ENCODE measurements at regions not wholly inside any gene's neighbourhood (a gene's known extent, or its start where the extent isn't known, plus 50 kb on each side); places are given as distances from the start of the nearest gene placed in this dataset.

DNA sequence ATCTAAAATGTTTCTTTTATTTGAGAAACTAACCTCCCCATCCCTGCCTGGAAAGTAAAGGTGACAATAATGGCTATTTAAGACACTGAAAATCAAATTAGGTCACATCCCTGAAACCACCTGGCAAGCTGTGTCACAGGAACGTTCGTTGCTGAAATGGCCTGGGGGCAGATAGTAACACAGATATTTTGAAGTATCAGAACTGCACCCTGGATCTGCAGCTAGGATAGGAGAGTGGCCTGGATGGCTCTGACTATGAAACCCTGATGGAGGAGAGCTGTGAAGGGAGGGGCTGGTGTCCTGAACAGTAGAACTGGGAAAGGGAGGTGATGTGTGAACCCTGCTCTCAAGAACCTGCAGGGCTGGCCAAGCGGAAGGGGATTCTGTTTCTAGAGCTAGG is 648.3 kb upstream of the CFAP20DC start:
- H3K36me3 ChIP-seq (ENCODE audit: control insufficient read depth in 2 of 2, insufficient read depth in 2 of 2, low read length in 1 of 2): no peaks in the 10 kb centered on the region
- H3K9me3 ChIP-seq (ENCODE audit: control insufficient read depth in 2 of 2, insufficient read depth in 1 of 2, low read length in 1 of 2): no peaks in the 10 kb centered on the region
- DNase-seq (ENCODE audit: low read depth in 6 of 9, low spot score in 9 of 9): no peak
- H3K4me3 ChIP-seq (ENCODE audit: low read length in 2 of 2): no peak overlapping the region
- H3K4me1 ChIP-seq (ENCODE audit: control insufficient read depth in 2 of 2, insufficient read depth in 2 of 2, low read length in 2 of 2): no peaks in the 10 kb centered on the region
- WGBS: 93% methylated on average over 3 of the region's 3 CpGs
- H3K27ac ChIP-seq (ENCODE audit: low read depth in 1 of 2, low read length in 1 of 2): no peak overlapping the region
- H3K27me3 ChIP-seq (ENCODE audit: control insufficient read depth in 2 of 2, insufficient read depth in 1 of 2, low read length in 1 of 2): no peaks in the 10 kb centered on the region

DNA sequence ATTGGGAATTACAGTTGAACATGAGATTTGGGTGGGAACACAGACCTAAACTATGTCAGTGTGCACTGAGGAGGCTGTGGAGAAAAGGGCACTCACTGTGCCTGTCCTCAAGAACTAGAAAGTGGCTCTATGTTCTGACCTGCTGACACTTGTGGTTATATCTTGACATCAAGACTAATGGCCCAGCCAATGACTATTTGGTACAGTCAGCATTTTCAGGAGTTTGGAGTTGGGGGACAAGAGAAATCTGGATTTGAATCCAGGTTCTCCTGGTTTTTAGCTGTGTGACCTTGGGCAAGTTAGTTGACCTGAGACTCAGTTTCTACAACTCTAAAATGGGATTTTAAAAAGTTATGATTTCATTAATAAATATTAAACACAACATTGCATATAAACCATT is 647.0 kb upstream of the CFAP20DC start:
- DNase-seq (ENCODE audit: low read depth in 6 of 9, low spot score in 9 of 9): no peak
- no peaks in the 10 kb centered on the region for H3K4me1 ChIP-seq (ENCODE audit: control insufficient read depth in 2 of 2, insufficient read depth in 2 of 2, low read length in 2 of 2)
- H3K36me3 ChIP-seq (ENCODE audit: control insufficient read depth in 2 of 2, insufficient read depth in 2 of 2, low read length in 1 of 2): no peaks in the 10 kb centered on the region

DNA sequence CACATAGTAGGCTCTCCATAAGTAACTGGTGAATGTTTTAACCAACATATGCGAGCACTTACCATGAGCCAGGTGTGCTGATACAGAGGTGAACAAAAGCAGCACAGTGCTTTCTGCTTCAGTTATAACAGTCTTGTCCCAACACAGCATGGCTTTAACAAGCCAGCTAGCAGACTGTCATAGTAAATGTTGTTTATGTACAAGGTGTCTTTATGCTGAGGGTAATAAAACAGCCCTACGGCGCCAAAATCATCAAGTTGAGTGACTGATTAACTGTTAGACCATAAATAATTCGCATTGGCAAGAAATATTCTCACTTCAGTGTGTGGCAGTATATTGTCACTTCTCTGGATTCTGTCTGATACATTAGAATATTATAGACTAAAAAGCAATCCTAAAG is 646.0 kb upstream of the CFAP20DC start:
- no peak overlapping the region for H3K27ac ChIP-seq (ENCODE audit: low read depth in 1 of 2, low read length in 1 of 2)
- WGBS: 96% methylated on average over 4 of the region's 4 CpGs
- no peaks in the 10 kb centered on the region for H3K36me3 ChIP-seq (ENCODE audit: control insufficient read depth in 2 of 2, insufficient read depth in 2 of 2, low read length in 1 of 2)
- no peak overlapping the region for H3K4me3 ChIP-seq (ENCODE audit: low read length in 2 of 2)
- H3K4me1 ChIP-seq (ENCODE audit: control insufficient read depth in 2 of 2, insufficient read depth in 2 of 2, low read length in 2 of 2): no peaks in the 10 kb centered on the region
- no peaks in the 10 kb centered on the region for H3K9me3 ChIP-seq (ENCODE audit: control insufficient read depth in 2 of 2, insufficient read depth in 1 of 2, low read length in 1 of 2)
- H3K27me3 ChIP-seq (ENCODE audit: control insufficient read depth in 2 of 2, insufficient read depth in 1 of 2, low read length in 1 of 2): no peaks in the 10 kb centered on the region
- DNase-seq (ENCODE audit: low read depth in 6 of 9, low spot score in 9 of 9): no peak

More for the DNA sequence above, 647.0 kb upstream of the CFAP20DC start:
- Histone ChIP-seq H3K9me3 (ENCODE audit: control insufficient read depth in 2 of 2, insufficient read depth in 1 of 2, low read length in 1 of 2) (no peaks in the 10 kb centered on the region), H3K27ac (ENCODE audit: low read depth in 1 of 2, low read length in 1 of 2) (no peak overlapping the region), H3K4me3 (ENCODE audit: low read length in 2 of 2) (no peak overlapping the region), H3K27me3 (ENCODE audit: control insufficient read depth in 2 of 2, insufficient read depth in 1 of 2, low read length in 1 of 2) (no peaks in the 10 kb centered on the region)

DNA sequence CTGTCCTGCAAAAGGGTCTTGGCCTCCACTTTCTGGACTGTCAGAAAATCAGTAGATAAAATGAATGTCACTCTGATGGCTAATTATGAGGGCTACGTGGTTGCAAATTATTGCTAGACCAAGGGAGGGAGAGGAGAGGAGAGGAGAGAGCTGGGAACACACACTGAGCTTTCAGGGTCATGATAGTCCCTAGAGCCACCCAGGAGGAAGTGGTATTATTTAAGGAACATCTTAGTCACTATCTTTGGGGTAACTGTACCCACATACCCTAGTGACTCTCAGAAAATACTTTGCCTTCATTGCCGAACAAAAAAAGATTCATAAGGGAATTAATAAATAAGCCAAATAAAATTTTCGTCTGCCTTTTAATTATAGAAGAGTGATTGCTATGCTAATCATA is 642.3 kb upstream of the CFAP20DC start:
- no peak for DNase-seq (ENCODE audit: low read depth in 6 of 9, low spot score in 9 of 9)
- no peak overlapping the region for H3K4me3 ChIP-seq (ENCODE audit: low read length in 2 of 2)
- no peaks in the 10 kb centered on the region for H3K9me3 ChIP-seq (ENCODE audit: control insufficient read depth in 2 of 2, insufficient read depth in 1 of 2, low read length in 1 of 2)
- no peak overlapping the region for H3K27ac ChIP-seq (ENCODE audit: low read depth in 1 of 2, low read length in 1 of 2)
- H3K4me1 ChIP-seq (ENCODE audit: control insufficient read depth in 2 of 2, insufficient read depth in 2 of 2, low read length in 2 of 2): no peaks in the 10 kb centered on the region
- no peaks in the 10 kb centered on the region for H3K27me3 ChIP-seq (ENCODE audit: control insufficient read depth in 2 of 2, insufficient read depth in 1 of 2, low read length in 1 of 2)
- 80% methylated on average over 3 of the region's 3 CpGs for WGBS
- H3K36me3 ChIP-seq (ENCODE audit: control insufficient read depth in 2 of 2, insufficient read depth in 2 of 2, low read length in 1 of 2): no peaks in the 10 kb centered on the region

DNA sequence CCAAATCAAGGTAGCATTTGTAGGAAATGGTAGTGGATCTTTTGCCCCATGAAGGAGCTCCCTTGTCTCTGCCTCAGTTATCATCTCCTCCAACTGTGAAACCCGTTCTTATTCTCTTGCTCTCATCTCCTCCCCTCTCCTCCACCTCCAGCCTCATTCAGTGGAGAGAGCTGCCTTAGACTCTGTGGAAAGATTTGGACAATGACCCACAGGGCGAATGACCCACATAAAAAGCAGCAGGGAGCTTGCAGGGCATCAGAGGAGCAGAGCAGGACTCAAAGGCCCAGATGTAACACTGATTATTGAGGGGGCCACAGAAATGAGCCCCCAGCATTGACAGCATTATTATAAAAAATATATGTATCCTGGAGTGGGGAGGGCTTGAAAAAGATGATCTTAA is 641.1 kb upstream of the CFAP20DC start:
- over 99% methylated on average over 2 of the region's 2 CpGs for WGBS
- Histone ChIP-seq H3K9me3 (ENCODE audit: control insufficient read depth in 2 of 2, insufficient read depth in 1 of 2, low read length in 1 of 2) (no peaks in the 10 kb centered on the region), H3K4me1 (ENCODE audit: control insufficient read depth in 2 of 2, insufficient read depth in 2 of 2, low read length in 2 of 2) (no peaks in the 10 kb centered on the region), H3K27me3 (ENCODE audit: control insufficient read depth in 2 of 2, insufficient read depth in 1 of 2, low read length in 1 of 2) (no peaks in the 10 kb centered on the region), H3K36me3 (ENCODE audit: control insufficient read depth in 2 of 2, insufficient read depth in 2 of 2, low read length in 1 of 2) (no peaks in the 10 kb centered on the region), H3K27ac (ENCODE audit: low read depth in 1 of 2, low read length in 1 of 2) (no peak overlapping the region), H3K4me3 (ENCODE audit: low read length in 2 of 2) (no peak overlapping the region)
- DNase-seq (ENCODE audit: low read depth in 6 of 9, low spot score in 9 of 9): no peak

DNA sequence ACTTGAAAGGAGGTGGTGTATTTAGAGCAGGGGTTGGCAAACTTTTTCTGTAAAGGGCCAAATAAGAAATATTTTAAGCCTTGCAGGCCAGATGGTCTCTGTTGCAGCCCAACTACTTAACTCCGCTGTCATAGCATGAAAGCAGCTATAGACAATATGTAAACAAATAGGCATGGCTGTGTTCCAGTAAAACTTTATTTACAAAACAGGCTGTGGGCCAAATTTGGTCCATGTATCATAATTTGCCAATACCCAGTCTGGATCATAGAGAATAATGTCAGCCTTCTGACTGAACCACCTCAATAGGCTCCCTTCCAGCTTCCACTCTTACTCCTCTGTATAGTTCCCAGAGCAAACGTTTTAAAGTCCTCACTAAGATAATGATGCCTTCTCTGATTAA is 638.8 kb upstream of the CFAP20DC start:
- Histone ChIP-seq H3K9me3 (ENCODE audit: control insufficient read depth in 2 of 2, insufficient read depth in 1 of 2, low read length in 1 of 2) (no peaks in the 10 kb centered on the region), H3K4me3 (ENCODE audit: low read length in 2 of 2) (no peak overlapping the region), H3K27ac (ENCODE audit: low read depth in 1 of 2, low read length in 1 of 2) (no peak overlapping the region), H3K27me3 (ENCODE audit: control insufficient read depth in 2 of 2, insufficient read depth in 1 of 2, low read length in 1 of 2) (no peaks in the 10 kb centered on the region), H3K36me3 (ENCODE audit: control insufficient read depth in 2 of 2, insufficient read depth in 2 of 2, low read length in 1 of 2) (no peaks in the 10 kb centered on the region), H3K4me1 (ENCODE audit: control insufficient read depth in 2 of 2, insufficient read depth in 2 of 2, low read length in 2 of 2) (no peaks in the 10 kb centered on the region)
- DNase-seq (ENCODE audit: low read depth in 6 of 9, low spot score in 9 of 9): no peak
- WGBS: 94% methylated on average over 2 of the region's 2 CpGs

DNA sequence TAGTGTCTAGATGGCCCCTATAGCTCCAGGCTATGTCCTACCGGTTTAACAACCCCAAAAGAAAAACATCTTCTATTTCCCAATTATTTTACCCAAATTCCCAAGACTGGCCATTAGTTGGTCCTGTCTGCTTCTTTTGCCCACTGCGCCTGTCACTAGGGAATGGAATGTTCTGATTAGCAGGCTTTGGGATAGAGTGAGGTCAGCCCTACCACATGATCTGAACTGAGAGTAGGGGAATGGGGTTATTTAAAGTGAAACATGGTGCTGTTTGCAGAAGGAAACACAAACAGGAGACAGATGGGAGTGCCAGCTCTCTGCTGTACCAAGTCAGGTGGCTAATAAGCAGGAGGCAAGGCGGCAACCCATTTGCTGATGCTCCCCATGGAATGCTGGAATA is 635.6 kb upstream of the CFAP20DC start:
- no peak for DNase-seq (ENCODE audit: low read depth in 6 of 9, low spot score in 9 of 9)
- WGBS: 98% methylated on average over 3 of the region's 3 CpGs

DNA sequence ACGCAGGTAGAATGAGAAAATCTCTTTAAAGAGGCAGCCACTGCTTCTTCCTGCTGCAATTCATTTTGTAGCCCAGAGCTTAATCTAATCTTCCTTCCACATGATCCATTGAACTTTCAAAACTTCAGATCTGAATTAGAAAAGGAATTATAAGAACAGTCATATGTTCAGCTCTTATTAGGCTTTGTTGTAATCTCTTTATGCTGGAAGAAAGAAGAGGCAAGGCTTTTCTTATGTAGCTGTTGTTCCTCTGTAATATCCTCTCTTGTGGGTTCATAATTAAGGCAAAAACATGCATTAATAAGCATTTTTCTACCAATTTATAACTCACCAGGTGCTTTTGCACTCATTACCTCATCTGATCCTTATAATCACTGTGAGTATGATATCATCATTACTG is 634.9 kb upstream of the CFAP20DC start:
- WGBS: 98% methylated on average over 1 of the region's 1 CpG

More for the DNA sequence above, 635.6 kb upstream of the CFAP20DC start:
- Histone ChIP-seq H3K27ac (ENCODE audit: low read depth in 1 of 2, low read length in 1 of 2) (no peak overlapping the region), H3K4me3 (ENCODE audit: low read length in 2 of 2) (no peak overlapping the region), H3K4me1 (ENCODE audit: control insufficient read depth in 2 of 2, insufficient read depth in 2 of 2, low read length in 2 of 2) (no peaks in the 10 kb centered on the region), H3K9me3 (ENCODE audit: control insufficient read depth in 2 of 2, insufficient read depth in 1 of 2, low read length in 1 of 2) (no peaks in the 10 kb centered on the region), H3K36me3 (ENCODE audit: control insufficient read depth in 2 of 2, insufficient read depth in 2 of 2, low read length in 1 of 2) (no peaks in the 10 kb centered on the region), H3K27me3 (ENCODE audit: control insufficient read depth in 2 of 2, insufficient read depth in 1 of 2, low read length in 1 of 2) (no peaks in the 10 kb centered on the region)

DNA sequence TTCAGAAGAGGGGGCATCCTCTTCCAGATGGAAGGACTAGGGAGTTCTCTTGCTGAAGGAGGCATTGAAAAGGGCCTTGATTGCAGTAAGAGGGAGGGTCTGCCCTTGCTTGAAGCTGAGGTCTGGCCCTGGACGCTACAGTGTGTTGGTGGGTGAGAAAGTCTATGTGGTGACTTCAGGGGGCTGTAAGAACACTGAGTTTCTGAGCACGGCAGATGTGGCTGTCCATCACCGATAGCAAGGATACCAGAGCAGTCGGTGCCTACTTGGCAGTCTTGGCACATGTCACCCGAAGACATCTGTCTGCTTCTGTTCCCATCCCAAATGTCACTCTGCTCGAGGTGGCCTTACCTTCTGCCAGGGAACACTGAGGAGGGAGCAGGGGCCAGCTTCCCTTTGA is 631.1 kb upstream of the CFAP20DC start:
- Histone ChIP-seq H3K4me3 (ENCODE audit: low read length in 2 of 2) (no peak overlapping the region), H3K4me1 (ENCODE audit: control insufficient read depth in 2 of 2, insufficient read depth in 2 of 2, low read length in 2 of 2) (no peaks in the 10 kb centered on the region), H3K9me3 (ENCODE audit: control insufficient read depth in 2 of 2, insufficient read depth in 1 of 2, low read length in 1 of 2) (no peaks in the 10 kb centered on the region), H3K36me3 (ENCODE audit: control insufficient read depth in 2 of 2, insufficient read depth in 2 of 2, low read length in 1 of 2) (no peaks in the 10 kb centered on the region), H3K27me3 (ENCODE audit: control insufficient read depth in 2 of 2, insufficient read depth in 1 of 2, low read length in 1 of 2) (no peaks in the 10 kb centered on the region), H3K27ac (ENCODE audit: low read depth in 1 of 2, low read length in 1 of 2) (no peak overlapping the region)
- DNase-seq (ENCODE audit: low read depth in 6 of 9, low spot score in 9 of 9): no peak
- 98% methylated on average over 6 of the region's 6 CpGs for WGBS

More for the DNA sequence above, 634.9 kb upstream of the CFAP20DC start:
- Histone ChIP-seq H3K27me3 (ENCODE audit: control insufficient read depth in 2 of 2, insufficient read depth in 1 of 2, low read length in 1 of 2) (no peaks in the 10 kb centered on the region), H3K36me3 (ENCODE audit: control insufficient read depth in 2 of 2, insufficient read depth in 2 of 2, low read length in 1 of 2) (no peaks in the 10 kb centered on the region), H3K27ac (ENCODE audit: low read depth in 1 of 2, low read length in 1 of 2) (no peak overlapping the region), H3K4me3 (ENCODE audit: low read length in 2 of 2) (no peak overlapping the region), H3K4me1 (ENCODE audit: control insufficient read depth in 2 of 2, insufficient read depth in 2 of 2, low read length in 2 of 2) (no peaks in the 10 kb centered on the region), H3K9me3 (ENCODE audit: control insufficient read depth in 2 of 2, insufficient read depth in 1 of 2, low read length in 1 of 2) (no peaks in the 10 kb centered on the region)
- DNase-seq (ENCODE audit: low read depth in 6 of 9, low spot score in 9 of 9): no peak

All from thymus (tissue), 11 donors.